Stimulated activated CD8-positive, alpha-beta memory T cell treated with anti-CD3 and anti-CD28 coated beads, Interleukin-12 subunit alpha, Interleukin-12 subunit beta, amount 100 ng/mL, for 1 hour (primary cell): ENCODE measurements at regions not wholly inside any gene's neighbourhood (a gene's known extent, or its start where the extent isn't known, plus 50 kb on each side); places are given as distances from the start of the nearest gene placed in this dataset.
"Not testable (repeated sequence)": the region's sequence is repeated elsewhere in the genome, so short reads cannot be mapped to it uniquely, and the experiment has no call there.

Experiments
- DNase-seq: peaks from one replicate; pipeline ENCODE4 v3.0.0-alpha.2; 2020; ENCODE audit warnings: low read depth

GRCh38 chr6:9290342-9290741, 855.0 kb upstream of the SLC35B3 start:
- DNase-seq: not testable (repeated sequence)

GRCh38 chr6:9272671-9273070, 837.3 kb upstream of the SLC35B3 start:
- DNase-seq: no peak

GRCh38 chr6:9266741-9267140, 831.4 kb upstream of the SLC35B3 start:
- DNase-seq: no peak

GRCh38 chr6:9257215-9257614, 821.9 kb upstream of the SLC35B3 start:
- no peak for DNase-seq

- DNase-seq: no peak
Measured at GRCh38 chr6:9254251-9254650, 818.9 kb upstream of the SLC35B3 start.

GRCh38 chr6:9252799-9253198, 817.5 kb upstream of the SLC35B3 start:
- no peak for DNase-seq

GRCh38 chr6:9250852-9251251, 815.5 kb upstream of the SLC35B3 start:
- no peak for DNase-seq

- DNase-seq: no peak
Measured at GRCh38 chr6:9248133-9248532, 812.8 kb upstream of the SLC35B3 start.

GRCh38 chr6:9240861-9241260, 805.5 kb upstream of the SLC35B3 start:
- DNase-seq: no peak

- no peak for DNase-seq
Measured at GRCh38 chr6:9236443-9236842, 801.1 kb upstream of the SLC35B3 start.

GRCh38 chr6:9233686-9234085, 798.3 kb upstream of the SLC35B3 start:
- no peak for DNase-seq

GRCh38 chr6:9233226-9233625, 797.9 kb upstream of the SLC35B3 start:
- DNase-seq: no peak

GRCh38 chr6:9225441-9225871, 790.1 kb upstream of the SLC35B3 start:
- DNase-seq: no peak

GRCh38 chr6:9224539-9224938, 789.2 kb upstream of the SLC35B3 start:
- no peak for DNase-seq

- DNase-seq: not testable (repeated sequence)
Measured at GRCh38 chr6:9213717-9214116, 778.4 kb upstream of the SLC35B3 start.

- no peak for DNase-seq
Measured at GRCh38 chr6:9208966-9209365, 773.6 kb upstream of the SLC35B3 start.

GRCh38 chr6:9205645-9206044, 770.3 kb upstream of the SLC35B3 start:
- DNase-seq: no peak

GRCh38 chr6:9204171-9204570, 768.8 kb upstream of the SLC35B3 start:
- DNase-seq: no peak

- no peak for DNase-seq
Measured at GRCh38 chr6:9200712-9201111, 765.4 kb upstream of the SLC35B3 start.

GRCh38 chr6:9197726-9198125, 762.4 kb upstream of the SLC35B3 start:
- DNase-seq: no peak

GRCh38 chr6:9195322-9195721, 760.0 kb upstream of the SLC35B3 start:
- DNase-seq: no peak

GRCh38 chr6:9192405-9192909, 757.1 kb upstream of the SLC35B3 start:
- DNase-seq: no peak

- no peak for DNase-seq
Measured at GRCh38 chr6:9186148-9186547, 750.8 kb upstream of the SLC35B3 start.

- DNase-seq: no peak
Measured at GRCh38 chr6:9178071-9178470, 742.7 kb upstream of the SLC35B3 start.

GRCh38 chr6:9173229-9173628, 737.9 kb upstream of the SLC35B3 start:
- no peak for DNase-seq
